Head of caudate nucleus (tissue), 42 donors: ENCODE measurements at regions not wholly inside any gene's neighbourhood (a gene's known extent, or its start where the extent isn't known, plus 50 kb on each side); places are given as distances from the start of the nearest gene placed in this dataset.
A peak's percentile ranks its signal among the peaks of the same experiment; 100 is the strongest.
"Not testable (repeated sequence)": the region's sequence is repeated elsewhere in the genome, so short reads cannot be mapped to it uniquely, and the experiment has no call there.

ENCODE experiments used
- DNase-seq, 42 donors: peaks; one replicate each; pipeline versions ENCODE4 v3.0.0 to v3.0.0-alpha.2; 2020 to 2021; ENCODE audit warnings: mixed read lengths in 7 of 42
- intact Hi-C: fragments of 100-400 bp; cut with DNase I; formaldehyde crosslinking; loops from one replicate; pipeline ENCODE4 v1.15.0; 2022

- peak in 41 of 42 donors; percentile 13 to 79 (median 53) for DNase-seq
- intact Hi-C loops, result no loop called here
These were observed 154.3 kb downstream of the RMST start for GRCh38 chr12:97616946-97617345.

- no peak for DNase-seq
- intact Hi-C loops, result no loop called here
These were observed 166.4 kb downstream of the RMST start for GRCh38 chr12:97628962-97629361.

GRCh38 chr12:97629382-97629781 is 166.8 kb downstream of the RMST start:
- intact Hi-C loops, result no loop called here
- DNase-seq, result no peak

- no peak for DNase-seq
- intact Hi-C loops, result no loop called here
These were observed 167.8 kb downstream of the RMST start for GRCh38 chr12:97630356-97630755.

- DNase-seq, result no peak
These were observed 168.3 kb downstream of the RMST start for GRCh38 chr12:97630875-97631274.

GRCh38 chr12:97637770-97638169 is 175.2 kb downstream of the RMST start:
- intact Hi-C loops, result no loop called here
- DNase-seq, result no peak

More at GRCh38 chr12:97630875-97631274, 168.3 kb downstream of the RMST start:
- intact Hi-C loops, result no loop called here

- intact Hi-C loops, result no loop called here
- no peak for DNase-seq
These were observed 176.1 kb downstream of the RMST start for GRCh38 chr12:97638739-97639138.

- DNase-seq, result no peak
- intact Hi-C loops, result no loop called here
These were observed 177.1 kb downstream of the RMST start for GRCh38 chr12:97639702-97640101.

- intact Hi-C loops, result no loop called here
- DNase-seq, result no peak
These were observed 178.2 kb downstream of the RMST start for GRCh38 chr12:97640826-97641225.

GRCh38 chr12:97642911-97643310 is 180.3 kb downstream of the RMST start:
- intact Hi-C loops, result no loop called here
- DNase-seq, result peak in 1 of 42 donors; percentile 37

- DNase-seq, result peak in 3 of 42 donors; percentile 2 to 14 (median 7)
- intact Hi-C loops, result no loop called here
These were observed 181.3 kb downstream of the RMST start for GRCh38 chr12:97643924-97644323.

- no peak for DNase-seq
- intact Hi-C loops, result no loop called here
These were observed 183.1 kb downstream of the RMST start for GRCh38 chr12:97645726-97646125.

GRCh38 chr12:97647142-97647541 is 184.5 kb downstream of the RMST start:
- no peak for DNase-seq
- intact Hi-C loops, result no loop called here

GRCh38 chr12:97650242-97650641 is 187.6 kb downstream of the RMST start:
- intact Hi-C loops, result no loop called here
- DNase-seq, result no peak

GRCh38 chr12:97656548-97656947 is 193.9 kb downstream of the RMST start:
- intact Hi-C loops, DNase-seq: not testable (repeated sequence)

GRCh38 chr12:97659117-97659880 is 196.7 kb downstream of the RMST start:
- no peak for DNase-seq
- intact Hi-C loops, result no loop called here

- intact Hi-C loops, result no loop called here
- DNase-seq, result no peak
These were observed 203.7 kb downstream of the RMST start for GRCh38 chr12:97666263-97666662.

GRCh38 chr12:97672870-97673269 is 210.3 kb downstream of the RMST start:
- intact Hi-C loops, result no loop called here

GRCh38 chr12:97680751-97681150 is 218.1 kb downstream of the RMST start:
- intact Hi-C loops, result no loop called here
- no peak for DNase-seq

More at GRCh38 chr12:97672870-97673269, 210.3 kb downstream of the RMST start:
- no peak for DNase-seq

GRCh38 chr12:97681612-97682504 is 219.3 kb downstream of the RMST start:
- intact Hi-C loops, result no loop called here
- no peak for DNase-seq
